Esophagus squamous epithelium (tissue), 5 donors: ENCODE measurements at regions not wholly inside any gene's neighbourhood (a gene's known extent, or its start where the extent isn't known, plus 50 kb on each side); places are given as distances from the start of the nearest gene placed in this dataset.

Experiments used
- DNase-seq: peaks from one replicate; lab custom pipeline; 2025; lab: John Stamatoyannopoulos, UW
- H3K27ac ChIP-seq, 4 donors: fragments of 200-600 bp; sonication (generic); one replicate each; pipeline ENCODE4 v1.5.1; 2016 to 2019; ENCODE audit warnings: mild to moderate bottlenecking in 1 of 4
- H3K27me3 ChIP-seq, 4 donors: fragments of 200-600 bp; sonication (generic); 1 replicate in 3 of 4; 2 replicates in 1 of 4; pipeline versions ENCODE4 v1.5.1 to v1.6.0; 2017 to 2021; ENCODE audit warnings: antibody characterized with exemption in 1 of 4
- H3K36me3 ChIP-seq, 3 donors: fragments of 200-600 bp; sonication (generic); one replicate each; pipeline ENCODE4 v1.5.1; 2016 to 2019
- H3K4me1 ChIP-seq, 3 donors: fragments of 200-600 bp; sonication (generic); one replicate each; pipeline ENCODE4 v1.5.1; 2017 to 2019
- H3K4me3 ChIP-seq, 4 donors: fragments of 200-600 bp; sonication (generic); 1 replicate in 3 of 4; 2 replicates in 1 of 4; pipeline ENCODE4 v1.5.1; 2016 to 2019; ENCODE audit warnings: mild to moderate bottlenecking in 2 of 4, moderate library complexity in 1 of 4
- H3K9me3 ChIP-seq, 3 donors: fragments of 200-600 bp; sonication (generic); one replicate each; pipeline ENCODE4 v1.5.1; 2016 to 2019
- CTCF ChIP-seq, 6 experiments: fragments of 450-650 bp in 4 of 6; fragments of 200-600 bp in 2 of 6; sonication (generic) in 2 of 6; IDR thresholded peaks; one replicate each; pipeline ENCODE4 v1.5.1; 2016 to 2019; ENCODE audit warnings: antibody characterized with exemption in 6 of 6, mild to moderate bottlenecking in 4 of 6, moderate library complexity in 4 of 6
- POLR2A ChIP-seq, 4 donors: fragments of 450-650 bp; IDR thresholded peaks; one replicate each; pipeline ENCODE4 v1.6.1; 2017; ENCODE audit warnings: antibody characterized with exemption in 4 of 4, mild to moderate bottlenecking in 4 of 4, moderate library complexity in 3 of 4
- WGBS, 2 donors: methylation state at CpG; one replicate each; pipeline ENCODE4 v1.1.5; 2018; 5-methylcytosine and 5-hydroxymethylcytosine counted together
- intact Hi-C: fragments of 100-400 bp; cut with DNase I; formaldehyde crosslinking; loops from one replicate; pipeline ENCODE4 v1.15.0; 2022
- donor health status: DM: yes; HTN: yes; CAD: no.

DNA sequence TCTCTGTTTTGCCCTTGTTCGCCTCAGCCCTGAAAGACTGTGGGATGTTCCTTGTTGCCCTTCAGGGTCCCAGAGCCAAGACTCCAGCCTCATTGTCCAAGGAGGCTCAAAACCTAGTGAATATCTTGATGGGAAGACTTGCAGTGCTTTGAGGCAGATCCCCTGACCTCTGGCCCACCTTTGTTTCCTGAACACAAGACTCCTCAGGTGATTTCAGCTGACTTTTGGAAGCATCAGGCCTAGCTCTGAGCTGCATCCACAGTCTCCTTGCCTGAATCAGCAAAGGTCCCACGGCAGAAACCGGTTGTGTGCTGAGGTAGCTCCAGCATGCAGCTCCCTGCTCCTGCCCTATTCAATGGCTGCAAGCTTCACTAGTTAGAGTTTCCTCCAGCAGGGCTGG, 159.3 kb upstream of the B3GAT1 start:
- Histone ChIP-seq H3K27ac (no peak overlapping the region), H3K4me1 (no peaks in the 10 kb centered on the region), H3K27me3 (peaks cover 0 to 7% (median 0%) of the 10 kb centered on the region in 4 donors), H3K36me3 (no peaks in the 10 kb centered on the region), H3K9me3 (no peaks in the 10 kb centered on the region), H3K4me3 (no peak overlapping the region)
- TF ChIP-seq POLR2A (IDR thresholded peaks at IDR 0.05) (no peak), CTCF (IDR thresholded peaks at IDR 0.05) (no peak)
- WGBS, 2 donors = 94 to 96% methylated on average over 2 to 3 of the region's 3 CpGs
- DNase-seq = no peak
- intact Hi-C loops = no loop called here

- Histone ChIP-seq H3K27me3 (no peaks in the 10 kb centered on the region), H3K9me3 (no peaks in the 10 kb centered on the region), H3K4me1 (no peaks in the 10 kb centered on the region), H3K36me3 (no peaks in the 10 kb centered on the region), H3K4me3 (no peak overlapping the region), H3K27ac (no peak overlapping the region)
- DNase-seq = no peak
- 71 to 73% methylated on average over 6 of the region's 6 CpGs for WGBS, 2 donors
- no peak for TF ChIP-seq POLR2A (IDR thresholded peaks at IDR 0.05)
- no peak for TF ChIP-seq CTCF (IDR thresholded peaks at IDR 0.05)
- intact Hi-C loops = no loop called here
These were observed 157.2 kb upstream of the B3GAT1 start for GRCh38 chr11:134569195-134569594.

DNA sequence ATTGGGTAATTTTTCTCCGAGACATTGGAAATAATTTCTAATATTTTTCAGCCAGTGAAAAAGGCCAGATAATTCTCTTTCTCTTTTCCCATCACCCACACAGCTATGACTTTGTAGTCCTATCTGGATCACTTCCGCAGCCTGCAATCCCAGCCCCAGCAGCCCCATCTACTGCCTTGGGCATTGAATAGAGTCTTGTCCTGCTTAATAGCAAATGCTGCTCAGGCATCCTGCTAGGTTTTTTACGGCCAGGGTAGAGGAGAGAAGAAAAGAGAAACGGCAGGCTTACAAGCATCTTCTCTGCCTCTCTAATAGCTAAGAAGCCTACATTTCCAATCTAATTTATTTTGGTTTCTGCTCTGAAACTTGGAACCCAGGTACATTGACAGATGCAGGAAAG, 154.3 kb upstream of the B3GAT1 start:
- TF ChIP-seq POLR2A (IDR thresholded peaks at IDR 0.05) = no peak
- no peak for TF ChIP-seq CTCF (IDR thresholded peaks at IDR 0.05)
- peaks cover 0 to 8% (median 0%) of the 10 kb centered on the region in 4 donors for H3K27me3 ChIP-seq
- no peaks in the 10 kb centered on the region for H3K4me1 ChIP-seq
- DNase-seq = no peak
- 58 to 71% methylated on average over 4 of the region's 4 CpGs for WGBS, 2 donors
- no peak overlapping the region for H3K27ac ChIP-seq
- no peaks in the 10 kb centered on the region for H3K9me3 ChIP-seq
- intact Hi-C loops = no loop called here
- no peaks in the 10 kb centered on the region for H3K36me3 ChIP-seq
- no peak overlapping the region for H3K4me3 ChIP-seq

GRCh38 chr11:134565343-134565891, 153.4 kb upstream of the B3GAT1 start:
- no peaks in the 10 kb centered on the region for H3K36me3 ChIP-seq
- H3K9me3 ChIP-seq = no peaks in the 10 kb centered on the region
- H3K4me1 ChIP-seq = no peaks in the 10 kb centered on the region
- DNase-seq = no peak
- TF ChIP-seq CTCF (IDR thresholded peaks at IDR 0.05) = no peak
- no peak for TF ChIP-seq POLR2A (IDR thresholded peaks at IDR 0.05)
- peaks cover 0 to 8% (median 0%) of the 10 kb centered on the region in 4 donors for H3K27me3 ChIP-seq
- no peak overlapping the region for H3K27ac ChIP-seq
- intact Hi-C loops = no loop called here
- 61 to 68% methylated on average over 12 of the region's 12 CpGs for WGBS, 2 donors
- no peak overlapping the region for H3K4me3 ChIP-seq

GRCh38 chr11:134564472-134565200, 152.6 kb upstream of the B3GAT1 start:
- DNase-seq = no peak

More at GRCh38 chr11:134564472-134565200, 152.6 kb upstream of the B3GAT1 start:
- Histone ChIP-seq H3K9me3 (no peaks in the 10 kb centered on the region), H3K4me1 (no peaks in the 10 kb centered on the region), H3K4me3 (no peak overlapping the region), H3K27me3 (peaks cover 0 to 9% (median 0%) of the 10 kb centered on the region in 4 donors), H3K36me3 (no peaks in the 10 kb centered on the region), H3K27ac (no peak overlapping the region)
- TF ChIP-seq POLR2A (IDR thresholded peaks at IDR 0.05) (no peak), CTCF (IDR thresholded peaks at IDR 0.05) (no peak)
- 81 to 86% methylated on average over 6 of the region's 6 CpGs for WGBS, 2 donors
- intact Hi-C loops = no loop called here
